PC-9 (cell line): ENCODE measurements at regions not wholly inside any gene's neighbourhood (a gene's known extent, or its start where the extent isn't known, plus 50 kb on each side); places are given as distances from the start of the nearest gene placed in this dataset.

Experiments used
- CTCF ChIP-seq: fragments of 200-600 bp; sonication (generic); conservative IDR thresholded peaks from 2 replicates; pipeline ENCODE4 v1.6.1; 2017; ENCODE audit warnings: mixed run types, antibody characterized with exemption, mild to moderate bottlenecking, moderate library complexity
- EZH2 ChIP-seq: fragments of 200-600 bp; sonication (generic); IDR thresholded peaks from 2 replicates; pipeline ENCODE4 v1.8.0; 2017; ENCODE audit warnings: antibody characterized with exemption, low read depth

DNA sequence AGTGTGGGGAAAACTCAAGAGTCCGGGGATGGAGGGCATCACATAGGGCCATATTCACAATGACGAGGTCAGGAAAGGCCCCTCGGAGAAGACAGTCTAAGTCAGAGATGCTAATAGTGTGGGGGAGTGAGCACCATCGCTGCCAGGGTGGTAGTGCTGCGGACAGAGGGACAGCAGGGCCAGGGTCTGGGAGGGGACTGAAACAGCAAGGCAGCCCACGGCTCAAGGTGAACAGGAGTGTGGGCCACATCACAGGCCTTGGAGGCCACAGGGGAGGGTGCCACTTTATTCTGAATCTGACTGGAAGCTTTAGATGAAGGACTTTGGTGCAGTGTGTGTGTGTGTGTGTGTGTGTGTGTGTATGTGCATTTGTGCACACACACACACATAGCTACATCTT is 130.9 kb upstream of the GLI2 start:
- no peak for TF ChIP-seq CTCF
- no peak for TF ChIP-seq EZH2
